GM12865 (cell line): ENCODE measurements at regions not wholly inside any gene's neighbourhood (a gene's known extent, or its start where the extent isn't known, plus 50 kb on each side); places are given as distances from the start of the nearest gene placed in this dataset.

ENCODE experiments used
- DNase-seq: peaks from one replicate; pipeline ENCODE4 v3.0.0; 2010; ENCODE audit warnings: low read depth
- H3K4me3 ChIP-seq: 2 replicates; pipeline ENCODE4 v1.5.1; 2011; ENCODE audit warnings: mild to moderate bottlenecking, low read depth, low read length, control low read depth
- CTCF ChIP-seq: IDR thresholded peaks from 2 replicates; pipeline ENCODE4 v1.5.1; 2011; ENCODE audit warnings: low read length, control low read depth, low read depth, inconsistent platforms; ENCODE audit not compliant: insufficient read depth; ENCODE audit errors: missing control alignments

- no peak for TF ChIP-seq CTCF
- H3K4me3 ChIP-seq: no peak overlapping the region
- no peak for DNase-seq
These were observed 410.9 kb downstream of the INSC start for GRCh38 chr11:15525582-15525981.

- DNase-seq: no peak
- no peak overlapping the region for H3K4me3 ChIP-seq
- no peak for TF ChIP-seq CTCF
These were observed 411.3 kb downstream of the INSC start for GRCh38 chr11:15526032-15526431.

DNA sequence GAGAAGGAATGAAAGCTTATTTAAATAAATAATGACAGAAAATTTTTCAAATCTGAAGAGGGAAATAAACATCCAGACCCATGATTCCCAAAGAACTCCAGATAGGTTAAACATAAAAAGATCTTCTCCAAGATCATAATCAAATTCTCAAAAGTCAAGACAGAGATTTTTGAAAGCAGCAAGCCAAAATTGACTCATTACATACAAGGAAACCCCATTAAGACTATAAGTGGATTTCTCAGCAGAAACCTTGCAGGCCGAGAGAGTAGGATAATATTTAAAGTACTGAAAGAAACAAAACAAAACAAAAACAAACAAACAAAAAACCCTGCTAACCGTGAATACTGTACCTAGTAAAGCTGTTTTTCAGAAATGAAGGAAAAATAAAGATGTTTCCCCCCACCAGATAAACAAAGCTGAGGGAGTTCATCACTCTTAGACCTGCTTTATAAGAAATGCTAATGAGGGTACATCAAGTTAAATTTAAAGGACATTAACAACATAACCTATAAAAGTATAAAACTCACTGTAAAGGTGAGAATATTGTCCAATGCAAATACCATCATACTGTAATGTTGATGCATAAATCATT lies 412.2 kb downstream of the INSC start:
- no peak for DNase-seq
- H3K4me3 ChIP-seq: no peak overlapping the region
- no peak for TF ChIP-seq CTCF

DNA sequence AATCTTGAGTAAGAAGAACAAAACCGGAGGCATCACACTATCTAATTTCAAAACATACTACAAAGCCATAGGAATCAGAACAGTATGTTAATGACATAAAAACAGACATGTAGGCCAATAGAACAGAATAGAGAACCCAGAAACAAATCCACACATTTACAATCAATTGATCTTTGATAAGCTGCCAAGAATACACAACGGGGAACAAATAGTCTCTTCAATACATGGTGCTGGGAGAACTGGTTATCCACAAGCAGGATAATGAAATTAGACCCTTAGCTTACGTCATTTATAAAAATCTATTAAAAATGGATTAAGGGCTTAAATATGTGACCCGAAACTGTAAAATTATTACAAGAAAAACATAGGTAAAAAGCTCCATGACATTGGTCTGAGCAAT lies 417.7 kb downstream of the INSC start:
- H3K4me3 ChIP-seq: no peak overlapping the region
- TF ChIP-seq CTCF: no peak
- DNase-seq: no peak

GRCh38 chr11:15534266-15534665 lies 419.5 kb downstream of the INSC start:
- no peak for TF ChIP-seq CTCF
- no peak overlapping the region for H3K4me3 ChIP-seq
- DNase-seq: no peak

- no peak for DNase-seq
- no peak overlapping the region for H3K4me3 ChIP-seq
- TF ChIP-seq CTCF: no peak
These were observed 420.7 kb downstream of the INSC start for GRCh38 chr11:15535414-15535813.

- TF ChIP-seq CTCF: no peak
- DNase-seq: no peak
- H3K4me3 ChIP-seq: no peak overlapping the region
These were observed 421.7 kb downstream of the INSC start for GRCh38 chr11:15536438-15536837.
